Spleen (tissue), 7 donors: ENCODE measurements at regions not wholly inside any gene's neighbourhood (a gene's known extent, or its start where the extent isn't known, plus 50 kb on each side); places are given as distances from the start of the nearest gene placed in this dataset.

Experiments used
- POLR2A ChIP-seq, 3 donors: fragments of 450-650 bp; IDR thresholded peaks; one replicate each; pipeline ENCODE4 v1.5.1; 2017; ENCODE audit warnings: antibody characterized with exemption in 3 of 3, mild to moderate bottlenecking in 1 of 3
- POLR2AphosphoS5 ChIP-seq, 3 donors: sonication (generic); formaldehyde crosslinking; IDR thresholded peaks; one replicate each; pipeline ENCODE4 v1.5.1; 2017; ENCODE audit warnings: antibody characterized with exemption in 3 of 3
- TF ChIP-seq, protein P1 (sequence below), 11 experiments: fragments of 200-600 bp in 7 of 11; fragments of 450-650 bp in 4 of 11; sonication (generic) in 4 of 11; IDR thresholded peaks in 8 of 11; conservative IDR thresholded peaks in 3 of 11; 1 replicate in 7 of 11; 2 replicates in 4 of 11; pipeline versions ENCODE4 v1.4.0 to v1.8.0; 2016 to 2021; ENCODE audit warnings: antibody characterized with exemption in 11 of 11, inconsistent platforms in 4 of 11, mild to moderate bottlenecking in 1 of 11
- donor health status: DM: no; HTN: no; CAD: no; lungs with moderate emphysema.
- donor health status: DM: no; HTN: no; CAD: no.
- donor health status: DM: no; HTN: no; CAD: no.

DNA sequence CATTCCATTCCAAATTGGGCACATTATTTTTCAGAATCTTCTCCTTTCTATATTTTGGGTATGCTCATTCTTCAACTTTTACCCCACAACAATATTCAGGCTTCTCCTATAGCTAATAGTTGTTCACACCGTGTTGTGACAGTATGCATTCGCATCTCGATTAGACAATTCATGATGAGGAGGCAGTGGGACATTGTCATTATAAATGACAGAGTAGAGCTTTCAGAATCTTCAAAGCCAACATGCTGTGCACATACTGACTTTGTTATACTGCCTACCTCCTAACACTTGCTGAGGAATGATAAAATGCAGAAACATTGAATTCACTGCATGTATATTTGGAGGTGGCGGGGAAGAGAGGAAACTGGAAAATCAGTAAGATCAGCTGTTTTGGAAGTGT is 714.2 kb downstream of the SUCLG1 start:
- TF ChIP-seq POLR2AphosphoS5 (IDR thresholded peaks at IDR 0.05) (no peak), POLR2A (IDR thresholded peaks at IDR 0.05) (no peak)
- TF ChIP-seq, protein P1, sequence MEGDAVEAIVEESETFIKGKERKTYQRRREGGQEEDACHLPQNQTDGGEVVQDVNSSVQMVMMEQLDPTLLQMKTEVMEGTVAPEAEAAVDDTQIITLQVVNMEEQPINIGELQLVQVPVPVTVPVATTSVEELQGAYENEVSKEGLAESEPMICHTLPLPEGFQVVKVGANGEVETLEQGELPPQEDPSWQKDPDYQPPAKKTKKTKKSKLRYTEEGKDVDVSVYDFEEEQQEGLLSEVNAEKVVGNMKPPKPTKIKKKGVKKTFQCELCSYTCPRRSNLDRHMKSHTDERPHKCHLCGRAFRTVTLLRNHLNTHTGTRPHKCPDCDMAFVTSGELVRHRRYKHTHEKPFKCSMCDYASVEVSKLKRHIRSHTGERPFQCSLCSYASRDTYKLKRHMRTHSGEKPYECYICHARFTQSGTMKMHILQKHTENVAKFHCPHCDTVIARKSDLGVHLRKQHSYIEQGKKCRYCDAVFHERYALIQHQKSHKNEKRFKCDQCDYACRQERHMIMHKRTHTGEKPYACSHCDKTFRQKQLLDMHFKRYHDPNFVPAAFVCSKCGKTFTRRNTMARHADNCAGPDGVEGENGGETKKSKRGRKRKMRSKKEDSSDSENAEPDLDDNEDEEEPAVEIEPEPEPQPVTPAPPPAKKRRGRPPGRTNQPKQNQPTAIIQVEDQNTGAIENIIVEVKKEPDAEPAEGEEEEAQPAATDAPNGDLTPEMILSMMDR (IDR thresholded peaks at IDR 0.05 in 8 of 11, conservative IDR thresholded peaks at IDR 0.05 in 3 of 11) = no peak
